ENCODE measurements at regions not wholly inside any gene's neighbourhood (a gene's known extent, or its start where the extent isn't known, plus 50 kb on each side); places are given as distances from the start of the nearest gene placed in this dataset.

GRCh38 chr15:62619526-62619925 lies 423.0 kb upstream of the TPM1 start:
- DNase-seq, result no peak

- DNase-seq, result no peak
Observed at GRCh38 chr15:62622775-62623174, 419.8 kb upstream of the TPM1 start.

- DNase-seq, result no peak
Observed at GRCh38 chr15:62624547-62625378, 417.8 kb upstream of the TPM1 start.

GRCh38 chr15:62625429-62626033 lies 417.0 kb upstream of the TPM1 start:
- no peak for DNase-seq

GRCh38 chr15:62626903-62627302 lies 415.6 kb upstream of the TPM1 start:
- no peak for DNase-seq

- no peak for DNase-seq
Observed at GRCh38 chr15:62631076-62631724, 411.3 kb upstream of the TPM1 start.

- no peak for DNase-seq
Observed at GRCh38 chr15:62636823-62637573, 405.5 kb upstream of the TPM1 start.

GRCh38 chr15:62637574-62637897 lies 405.0 kb upstream of the TPM1 start:
- no peak for DNase-seq

- no peak for DNase-seq
Observed at GRCh38 chr15:62637950-62638619, 404.5 kb upstream of the TPM1 start.

- no peak for DNase-seq
Observed at GRCh38 chr15:62639432-62639831, 403.1 kb upstream of the TPM1 start.

- DNase-seq, result no peak
Observed at GRCh38 chr15:62639906-62640605, 402.5 kb upstream of the TPM1 start.

- no peak for DNase-seq
Observed at GRCh38 chr15:62641825-62642224, 400.7 kb upstream of the TPM1 start.

- DNase-seq, result no peak
Observed at GRCh38 chr15:62643572-62643971, 399.0 kb upstream of the TPM1 start.

GRCh38 chr15:62644216-62644888 lies 398.2 kb upstream of the TPM1 start:
- DNase-seq, result no peak

- no peak for DNase-seq
Observed at GRCh38 chr15:62644889-62645742, 397.4 kb upstream of the TPM1 start.

- no peak for DNase-seq
Observed at GRCh38 chr15:62647202-62647842, 395.2 kb upstream of the TPM1 start.

- DNase-seq, result no peak
Observed at GRCh38 chr15:62647843-62648505, 394.6 kb upstream of the TPM1 start.

GRCh38 chr15:62648954-62649353 lies 393.6 kb upstream of the TPM1 start:
- no peak for DNase-seq

GRCh38 chr15:62649793-62650420 lies 392.6 kb upstream of the TPM1 start:
- no peak for DNase-seq

Measured in NCI-H1930 (cell line).